ENCODE measurements at regions not wholly inside any gene's neighbourhood (a gene's known extent, or its start where the extent isn't known, plus 50 kb on each side); places are given as distances from the start of the nearest gene placed in this dataset.

- TF ChIP-seq CTCF (IDR thresholded peaks at IDR 0.05) (no peak), POLR2A (IDR thresholded peaks at IDR 0.05) (no peak)
Measured at GRCh38 chr6:147095316-147095715, 108.9 kb upstream of the STXBP5 start.

Data from uterus (tissue), 2 donors.